UCSD-AML1 (cell line): ENCODE measurements at regions not wholly inside any gene's neighbourhood (a gene's known extent, or its start where the extent isn't known, plus 50 kb on each side); places are given as distances from the start of the nearest gene placed in this dataset.

Experiments
- DNase-seq: peaks from one replicate; lab custom pipeline; 2025; ENCODE audit not compliant: unreplicated experiment; lab: John Stamatoyannopoulos, UW

DNA sequence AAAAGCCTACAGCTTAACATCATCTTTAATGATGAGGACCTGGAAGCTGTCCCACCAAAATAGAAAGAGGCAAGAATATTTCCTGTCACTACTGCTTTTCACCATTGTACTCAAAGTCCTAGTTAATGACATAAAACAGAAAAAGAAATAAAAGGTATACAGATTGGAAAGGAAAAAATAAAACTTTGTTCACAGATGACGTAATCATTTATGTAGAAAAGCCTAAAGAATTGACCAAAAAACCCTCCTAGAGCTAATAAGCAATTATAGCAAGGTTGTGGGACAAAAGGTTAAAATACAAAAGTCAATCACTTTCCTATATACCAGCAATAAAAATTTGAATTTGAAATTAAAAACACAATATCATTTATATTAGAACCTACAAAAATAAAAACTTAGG, 97.2 kb upstream of the MDGA2 start:
- no peak for DNase-seq

GRCh38 chr14:47763188-47763854, 87.9 kb upstream of the MDGA2 start:
- DNase-seq = no peak

GRCh38 chr14:47746986-47747385, 71.6 kb upstream of the MDGA2 start:
- DNase-seq = no peak

DNA sequence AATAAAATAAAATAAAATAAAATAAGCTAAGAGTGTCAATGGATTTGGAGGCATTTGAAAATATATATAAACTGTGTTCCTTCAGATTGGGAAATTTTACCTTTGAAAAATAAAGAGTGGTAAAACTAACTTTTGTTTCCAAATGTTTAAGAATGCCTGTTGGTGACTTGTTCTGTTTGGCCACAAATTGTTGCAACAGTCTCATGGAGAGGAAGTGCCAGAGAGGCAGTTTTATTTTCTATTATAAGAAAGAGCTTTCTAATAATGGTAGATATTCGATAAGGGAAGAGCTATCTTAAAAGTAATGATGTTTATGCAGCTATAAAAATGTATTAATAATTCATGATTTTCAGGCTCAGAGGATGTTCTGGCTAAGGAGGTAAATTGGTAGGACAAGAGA, 68.8 kb upstream of the MDGA2 start:
- DNase-seq = no peak

DNA sequence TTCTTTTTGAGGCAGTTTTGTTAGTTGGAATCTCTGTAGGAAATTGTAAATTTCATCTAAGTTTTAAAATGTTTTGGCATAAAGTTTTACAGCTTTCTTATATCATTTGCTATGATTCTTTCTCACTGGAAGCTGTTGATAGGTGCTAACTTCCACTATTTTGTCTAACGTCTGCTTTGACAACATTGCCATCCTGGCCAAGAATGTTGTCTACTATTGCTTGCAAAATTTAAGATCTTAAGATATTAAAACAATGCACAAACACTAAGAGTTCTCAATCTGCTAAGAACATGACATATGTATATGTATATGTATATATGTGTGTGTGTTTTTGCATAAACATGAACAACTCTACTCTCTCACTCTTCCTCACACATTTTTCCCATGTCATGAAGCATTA, 64.1 kb upstream of the MDGA2 start:
- no peak for DNase-seq

DNA sequence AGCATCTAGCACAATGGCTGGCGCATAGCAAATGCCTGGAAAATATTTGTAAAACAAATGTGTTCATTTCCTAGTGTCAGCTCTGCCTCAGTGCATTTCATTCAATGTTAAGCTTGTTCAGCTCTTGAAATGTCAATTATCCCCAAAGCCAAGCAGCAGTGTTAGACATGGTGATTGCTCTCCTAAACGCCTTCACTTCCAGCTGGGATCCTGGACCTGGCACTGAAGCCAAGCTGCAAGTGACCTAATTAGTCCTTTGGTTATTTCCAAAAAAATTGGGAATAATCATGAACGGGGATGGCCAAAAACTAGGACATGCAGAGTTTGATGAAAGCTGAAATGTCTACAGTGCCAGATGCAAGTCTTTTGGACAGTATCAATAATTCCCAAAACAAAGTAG, 54.9 kb upstream of the MDGA2 start:
- no peak for DNase-seq
